SKM-1 (cell line): ENCODE measurements at regions not wholly inside any gene's neighbourhood (a gene's known extent, or its start where the extent isn't known, plus 50 kb on each side); places are given as distances from the start of the nearest gene placed in this dataset.
"Not testable (repeated sequence)": the region's sequence is repeated elsewhere in the genome, so short reads cannot be mapped to it uniquely, and the experiment has no call there.

Source experiments
- DNase-seq: peaks from one replicate; lab custom pipeline; 2025; ENCODE audit not compliant: unreplicated experiment; lab: John Stamatoyannopoulos, UW

GRCh38 chr7:70895337-70896200 is 236.4 kb upstream of the GALNT17 start:
- not testable (repeated sequence) for DNase-seq

GRCh38 chr7:70907259-70908247 is 224.4 kb upstream of the GALNT17 start:
- DNase-seq = no peak

GRCh38 chr7:70913924-70914323 is 218.0 kb upstream of the GALNT17 start:
- no peak for DNase-seq

GRCh38 chr7:70915067-70915466 is 216.9 kb upstream of the GALNT17 start:
- no peak for DNase-seq

GRCh38 chr7:70919481-70920073 is 212.4 kb upstream of the GALNT17 start:
- no peak for DNase-seq

GRCh38 chr7:70920876-70921275 is 211.1 kb upstream of the GALNT17 start:
- no peak for DNase-seq

GRCh38 chr7:70923181-70923845 is 208.6 kb upstream of the GALNT17 start:
- DNase-seq = no peak

GRCh38 chr7:70925411-70926115 is 206.4 kb upstream of the GALNT17 start:
- no peak for DNase-seq

GRCh38 chr7:70926666-70927065 is 205.3 kb upstream of the GALNT17 start:
- DNase-seq = no peak

GRCh38 chr7:70935311-70935710 is 196.6 kb upstream of the GALNT17 start:
- no peak for DNase-seq

- DNase-seq = no peak
Observed at GRCh38 chr7:70935854-70936253, 196.1 kb upstream of the GALNT17 start.

- no peak for DNase-seq
Observed at GRCh38 chr7:70937424-70937823, 194.5 kb upstream of the GALNT17 start.

- DNase-seq = no peak
Observed at GRCh38 chr7:70940597-70940996, 191.3 kb upstream of the GALNT17 start.

- DNase-seq = no peak
Observed at GRCh38 chr7:70942791-70943190, 189.2 kb upstream of the GALNT17 start.

GRCh38 chr7:70944516-70944915 is 187.4 kb upstream of the GALNT17 start:
- no peak for DNase-seq

- no peak for DNase-seq
Observed at GRCh38 chr7:70947181-70947580, 184.8 kb upstream of the GALNT17 start.

GRCh38 chr7:70949862-70950261 is 182.1 kb upstream of the GALNT17 start:
- DNase-seq = no peak

- no peak for DNase-seq
Observed at GRCh38 chr7:70951271-70951962, 180.5 kb upstream of the GALNT17 start.

GRCh38 chr7:70952311-70952710 is 179.6 kb upstream of the GALNT17 start:
- DNase-seq = no peak

- no peak for DNase-seq
Observed at GRCh38 chr7:70953331-70953741, 178.6 kb upstream of the GALNT17 start.
